ENCODE measurements at regions not wholly inside any gene's neighbourhood (a gene's known extent, or its start where the extent isn't known, plus 50 kb on each side); places are given as distances from the start of the nearest gene placed in this dataset.

GRCh38 chr5:86407711-86408110 is 210.0 kb upstream of the COX7C start:
- H2BK15ac ChIP-seq (ENCODE audit: low read depth, low read length) = no peak overlapping the region
- H3K27ac Mint-ChIP-seq = peak overlapping the region in 1 of 3 experiments; percentile 21; a peak in 1 of 7 replicates
- H4K91ac ChIP-seq (ENCODE audit: insufficient read length, low read depth, low read length) = no peak overlapping the region
- no peak overlapping the region for H3K23ac ChIP-seq (ENCODE audit: insufficient read length, low read depth, low read length)
- H3K27me3 Mint-ChIP-seq (ENCODE audit: low read depth) = no peaks in the 10 kb centered on the region
- DNase-seq = no peak
- H3K4me2 ChIP-seq (ENCODE audit: insufficient read depth, insufficient read length, low read length) = no peak overlapping the region
- no peak overlapping the region for H3K4me3 Mint-ChIP-seq
- no CpG with 5 or more reads among the region's 2 CpGs for WGBS (ENCODE audit: extremely low coverage, insufficient read length, low lambda C conversion rate)
- H3K79me1 ChIP-seq (ENCODE audit: insufficient read depth, low read depth, low read length, poor library complexity, severe bottlenecking) = no peaks in the 10 kb centered on the region
- no peak overlapping the region for H3K27ac ChIP-seq (ENCODE audit: insufficient read length, low read depth, low read length)
- no peaks in the 10 kb centered on the region for H3K79me2 ChIP-seq (ENCODE audit: insufficient read depth, low read length)
- H3K27me3 ChIP-seq (ENCODE audit: insufficient read depth, low read length) = no peaks in the 10 kb centered on the region
- H2BK5ac ChIP-seq (ENCODE audit: insufficient read length, low read length) = no peak overlapping the region
- no peak overlapping the region for H2AK5ac ChIP-seq (ENCODE audit: insufficient read length, low read length)
- no peaks in the 10 kb centered on the region; the same call in 1 of the 2 replicates for H3K4me1 ChIP-seq (ENCODE audit: insufficient read depth, low read length)
- H4K8ac ChIP-seq (replicated peaks; ENCODE audit: insufficient read length, low read depth, low read length) = no peak overlapping the region
- H2BK20ac ChIP-seq (ENCODE audit: low read depth, low read length, poor library complexity, severe bottlenecking) = no peak overlapping the region
- no peak overlapping the region for H3K18ac ChIP-seq (ENCODE audit: insufficient read length, low read depth, low read length)
- H3K9ac ChIP-seq (ENCODE audit: extremely low read depth, insufficient read length, low read length) = no peak overlapping the region
- no peaks in the 10 kb centered on the region for H3K9me3 ChIP-seq (ENCODE audit: control insufficient read depth, low read depth, low read length)
- H3T11ph ChIP-seq (ENCODE audit: low read length) = no peak overlapping the region
- no peaks in the 10 kb centered on the region for H3K36me3 Mint-ChIP-seq (ENCODE audit: insufficient read depth in 1 of 3, low read depth in 3 of 3)
- H4K20me1 ChIP-seq (ENCODE audit: control insufficient read depth, insufficient read depth, insufficient read length) = no peaks in the 10 kb centered on the region
- no peak overlapping the region for H2BK12ac ChIP-seq (ENCODE audit: insufficient read length, low read depth, low read length)
- H4K5ac ChIP-seq (ENCODE audit: insufficient read length, low read depth, low read length) = no peak overlapping the region
- H3K23me2 ChIP-seq (ENCODE audit: insufficient read length, low read depth, low read length, poor library complexity, severe bottlenecking) = no peaks in the 10 kb centered on the region
- no peak overlapping the region for H2BK120ac ChIP-seq (ENCODE audit: low read depth, low read length, poor library complexity, severe bottlenecking)
- TF ChIP-seq CTCF (conservative IDR thresholded peaks at IDR 0.05) = no peak
- no peak overlapping the region for H3K4ac ChIP-seq (ENCODE audit: low read depth, low read length)
- H3K4me1 Mint-ChIP-seq = peaks cover 2 to 6% of the 10 kb centered on the region in 2 experiments; a peak in 3 of 4 replicates
- H3K56ac ChIP-seq (ENCODE audit: insufficient read length, low read depth, low read length) = no peak overlapping the region
- H3K14ac ChIP-seq (ENCODE audit: insufficient read depth, low read length) = no peak overlapping the region
- H2AFZ ChIP-seq (ENCODE audit: low read length) = no peak overlapping the region
- H3K9me3 Mint-ChIP-seq = no peaks in the 10 kb centered on the region

Measured in H9 (cell line).